Tibial nerve (tissue), 4 donors: ENCODE measurements at regions not wholly inside any gene's neighbourhood (a gene's known extent, or its start where the extent isn't known, plus 50 kb on each side); places are given as distances from the start of the nearest gene placed in this dataset.

Experiments
- DNase-seq, 2 donors: peaks; one replicate each; pipeline ENCODE4 v3.0.0-alpha.2; 2019; ENCODE audit warnings: low spot score in 2 of 2
- H3K27ac ChIP-seq, 4 donors: fragments of 200-600 bp; sonication (generic) in 3 of 4; one replicate each; pipeline ENCODE4 v1.5.1; 2017 to 2019; ENCODE audit warnings: mild to moderate bottlenecking in 1 of 4
- H3K27me3 ChIP-seq, 2 donors: fragments of 200-600 bp; sonication (generic) in 1 of 2; one replicate each; pipeline versions ENCODE4 v1.5.1 to v1.6.0; 2017 to 2019
- H3K36me3 ChIP-seq, 3 donors: fragments of 200-600 bp; sonication (generic); one replicate each; pipeline ENCODE4 v1.5.1; 2018 to 2019
- H3K4me1 ChIP-seq, 4 donors: fragments of 200-600 bp; sonication (generic) in 3 of 4; one replicate each; pipeline ENCODE4 v1.5.1; 2017 to 2019
- H3K4me3 ChIP-seq, 4 donors: fragments of 200-600 bp; sonication (generic) in 3 of 4; one replicate each; pipeline ENCODE4 v1.5.1; 2017 to 2019; ENCODE audit warnings: mild to moderate bottlenecking in 1 of 4, moderate library complexity in 1 of 4
- H3K9me3 ChIP-seq, 4 donors: fragments of 200-600 bp; sonication (generic) in 3 of 4; one replicate each; pipeline ENCODE4 v1.5.1; 2017 to 2019
- CTCF ChIP-seq, 5 experiments: fragments of 200-600 bp in 3 of 5; fragments of 450-650 bp in 2 of 5; sonication (generic) in 3 of 5; IDR thresholded peaks; one replicate each; pipeline ENCODE4 v1.5.1; 2016 to 2019; ENCODE audit warnings: antibody characterized with exemption in 5 of 5, mild to moderate bottlenecking in 3 of 5, moderate library complexity in 2 of 5
- EP300 ChIP-seq, 2 donors: sonication (generic); formaldehyde crosslinking; IDR thresholded peaks; one replicate each; pipeline ENCODE4 v1.6.1; 2017; ENCODE audit warnings: antibody characterized with exemption in 2 of 2, mild to moderate bottlenecking in 1 of 2
- POLR2A ChIP-seq, 2 donors: fragments of 450-650 bp; IDR thresholded peaks; one replicate each; pipeline ENCODE4 v1.6.1; 2017; ENCODE audit warnings: antibody characterized with exemption in 2 of 2, mild to moderate bottlenecking in 2 of 2, moderate library complexity in 2 of 2
- WGBS, 2 donors: methylation state at CpG; one replicate each; pipeline ENCODE4 v1.1.5; 2018; 5-methylcytosine and 5-hydroxymethylcytosine counted together

DNA sequence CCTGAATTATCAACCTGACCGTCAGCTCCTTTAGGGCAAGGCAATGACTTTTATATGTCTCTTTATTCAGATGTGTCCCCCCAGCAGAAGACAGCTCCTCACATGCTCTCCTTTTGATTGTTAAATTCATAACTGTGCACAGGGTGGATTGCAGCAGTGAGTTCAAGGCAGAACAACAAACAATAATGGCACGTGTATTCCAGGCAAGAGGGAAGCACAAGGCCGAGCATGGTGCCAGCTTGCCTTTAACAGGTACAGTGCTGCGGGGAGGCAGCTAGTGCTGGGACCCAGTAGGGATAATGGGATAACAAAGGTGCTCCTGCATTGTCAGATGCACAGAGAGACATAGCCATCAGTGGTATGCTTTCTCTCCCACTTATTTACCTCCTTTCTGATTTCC, 248.4 kb downstream of the RHOU start:
- Histone ChIP-seq H3K9me3 (no peaks in the 10 kb centered on the region), H3K27ac (no peak overlapping the region), H3K27me3 (no peaks in the 10 kb centered on the region), H3K4me3 (no peak overlapping the region), H3K4me1 (peaks cover 0 to 34% (median 5%) of the 10 kb centered on the region in 4 donors), H3K36me3 (no peaks in the 10 kb centered on the region)
- TF ChIP-seq EP300 (IDR thresholded peaks at IDR 0.05) (no peak), POLR2A (IDR thresholded peaks at IDR 0.05) (no peak), CTCF (IDR thresholded peaks at IDR 0.05) (no peak)
- 73 to 86% methylated on average over 4 of the region's 4 CpGs for WGBS, 2 donors
- DNase-seq: no peak

DNA sequence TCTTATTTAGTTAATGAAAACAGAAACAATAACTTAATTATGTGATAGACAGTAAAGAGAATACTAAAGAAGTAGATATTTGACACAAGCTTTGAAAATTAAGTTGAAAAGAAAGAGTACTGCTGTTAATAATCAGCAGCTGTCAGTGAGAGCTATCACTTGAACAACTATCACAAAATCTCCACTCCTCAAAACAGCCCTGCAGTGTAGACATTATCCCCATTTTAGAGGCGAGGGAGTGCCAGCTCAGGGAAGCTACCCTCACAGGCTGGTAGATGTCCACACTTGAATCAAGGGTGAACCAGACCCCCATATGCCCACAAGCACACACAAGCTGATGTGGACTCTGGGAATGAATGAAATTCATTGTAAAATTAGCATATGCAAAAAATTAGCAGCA, 248.8 kb downstream of the RHOU start:
- WGBS, 2 donors: 90 to 96% methylated on average over 1 of the region's 1 CpG

GRCh38 chr1:228984646-228985631, 249.7 kb downstream of the RHOU start:
- Histone ChIP-seq H3K36me3 (no peaks in the 10 kb centered on the region), H3K4me3 (no peak overlapping the region), H3K9me3 (no peaks in the 10 kb centered on the region), H3K4me1 (peaks cover 0 to 38% (median 7%) of the 10 kb centered on the region in 4 donors), H3K27ac (no peak overlapping the region), H3K27me3 (no peaks in the 10 kb centered on the region)
- no peak for DNase-seq
- 93 to 96% methylated on average over 5 to 7 of the region's 7 CpGs for WGBS, 2 donors
- TF ChIP-seq EP300 (IDR thresholded peaks at IDR 0.05) (no peak), CTCF (IDR thresholded peaks at IDR 0.05) (no peak), POLR2A (IDR thresholded peaks at IDR 0.05) (no peak)

More for the DNA sequence above, 248.8 kb downstream of the RHOU start:
- no peaks in the 10 kb centered on the region for H3K27me3 ChIP-seq
- no peaks in the 10 kb centered on the region for H3K9me3 ChIP-seq
- H3K4me1 ChIP-seq: peaks cover 0 to 34% (median 6%) of the 10 kb centered on the region in 4 donors
- DNase-seq: no peak
- TF ChIP-seq EP300 (IDR thresholded peaks at IDR 0.05) (no peak), POLR2A (IDR thresholded peaks at IDR 0.05) (no peak), CTCF (IDR thresholded peaks at IDR 0.05) (no peak)
- no peaks in the 10 kb centered on the region for H3K36me3 ChIP-seq
- no peak overlapping the region for H3K27ac ChIP-seq
- H3K4me3 ChIP-seq: no peak overlapping the region

GRCh38 chr1:228985661-228986060, 250.4 kb downstream of the RHOU start:
- no peak for DNase-seq
- Histone ChIP-seq H3K4me3 (no peak overlapping the region), H3K9me3 (no peaks in the 10 kb centered on the region), H3K4me1 (peaks cover 0 to 44% (median 7%) of the 10 kb centered on the region in 4 donors), H3K36me3 (no peaks in the 10 kb centered on the region), H3K27ac (no peak overlapping the region), H3K27me3 (no peaks in the 10 kb centered on the region)
- TF ChIP-seq CTCF (IDR thresholded peaks at IDR 0.05): no peak
- no peak for TF ChIP-seq POLR2A (IDR thresholded peaks at IDR 0.05)
- TF ChIP-seq EP300 (IDR thresholded peaks at IDR 0.05): no peak
- WGBS, 2 donors: 87 to 95% methylated on average over 2 of the region's 2 CpGs
